ENCODE measurements at regions not wholly inside any gene's neighbourhood (a gene's known extent, or its start where the extent isn't known, plus 50 kb on each side); places are given as distances from the start of the nearest gene placed in this dataset.
"Not testable (repeated sequence)": the region's sequence is repeated elsewhere in the genome, so short reads cannot be mapped to it uniquely, and the experiment has no call there.

DNA sequence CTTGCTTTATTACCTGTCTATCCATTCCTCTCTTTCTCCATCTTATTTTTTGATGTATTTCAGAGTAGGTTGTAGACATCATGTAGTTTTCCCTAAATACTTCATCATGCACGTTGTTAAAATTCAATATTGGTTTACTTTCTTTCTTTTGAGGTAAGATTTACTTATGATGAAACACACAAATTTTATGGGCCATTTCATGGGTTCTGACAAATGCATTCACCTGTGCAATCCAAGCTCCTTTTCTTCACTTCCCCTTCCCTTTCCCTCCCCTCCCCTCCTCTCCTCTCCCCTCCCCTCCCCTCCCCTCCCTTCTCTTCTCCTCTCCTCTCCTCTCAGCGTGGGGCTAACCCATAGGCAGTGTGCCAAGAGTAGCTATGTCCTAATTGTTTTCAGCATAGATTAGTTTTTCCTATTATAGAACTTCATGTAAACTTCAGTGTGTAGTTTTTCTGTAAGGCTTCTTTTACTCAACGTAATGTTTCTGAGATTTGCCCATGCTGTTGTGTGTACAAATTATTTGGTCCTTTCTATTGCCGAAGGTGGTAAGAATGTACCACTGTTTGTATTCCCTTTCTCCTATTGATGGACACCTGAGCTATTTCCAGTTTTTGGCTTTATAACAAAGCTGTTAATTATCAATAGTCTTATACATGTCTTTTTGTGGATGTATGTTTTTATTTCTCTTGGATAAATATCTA lies 92.9 kb upstream of the CLINT1 start:
- no peak overlapping the region for H3K4me3 Mint-ChIP-seq
- TF ChIP-seq, protein P1, sequence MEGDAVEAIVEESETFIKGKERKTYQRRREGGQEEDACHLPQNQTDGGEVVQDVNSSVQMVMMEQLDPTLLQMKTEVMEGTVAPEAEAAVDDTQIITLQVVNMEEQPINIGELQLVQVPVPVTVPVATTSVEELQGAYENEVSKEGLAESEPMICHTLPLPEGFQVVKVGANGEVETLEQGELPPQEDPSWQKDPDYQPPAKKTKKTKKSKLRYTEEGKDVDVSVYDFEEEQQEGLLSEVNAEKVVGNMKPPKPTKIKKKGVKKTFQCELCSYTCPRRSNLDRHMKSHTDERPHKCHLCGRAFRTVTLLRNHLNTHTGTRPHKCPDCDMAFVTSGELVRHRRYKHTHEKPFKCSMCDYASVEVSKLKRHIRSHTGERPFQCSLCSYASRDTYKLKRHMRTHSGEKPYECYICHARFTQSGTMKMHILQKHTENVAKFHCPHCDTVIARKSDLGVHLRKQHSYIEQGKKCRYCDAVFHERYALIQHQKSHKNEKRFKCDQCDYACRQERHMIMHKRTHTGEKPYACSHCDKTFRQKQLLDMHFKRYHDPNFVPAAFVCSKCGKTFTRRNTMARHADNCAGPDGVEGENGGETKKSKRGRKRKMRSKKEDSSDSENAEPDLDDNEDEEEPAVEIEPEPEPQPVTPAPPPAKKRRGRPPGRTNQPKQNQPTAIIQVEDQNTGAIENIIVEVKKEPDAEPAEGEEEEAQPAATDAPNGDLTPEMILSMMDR (conservative IDR thresholded peaks at IDR 0.05) = no peak

DNA sequence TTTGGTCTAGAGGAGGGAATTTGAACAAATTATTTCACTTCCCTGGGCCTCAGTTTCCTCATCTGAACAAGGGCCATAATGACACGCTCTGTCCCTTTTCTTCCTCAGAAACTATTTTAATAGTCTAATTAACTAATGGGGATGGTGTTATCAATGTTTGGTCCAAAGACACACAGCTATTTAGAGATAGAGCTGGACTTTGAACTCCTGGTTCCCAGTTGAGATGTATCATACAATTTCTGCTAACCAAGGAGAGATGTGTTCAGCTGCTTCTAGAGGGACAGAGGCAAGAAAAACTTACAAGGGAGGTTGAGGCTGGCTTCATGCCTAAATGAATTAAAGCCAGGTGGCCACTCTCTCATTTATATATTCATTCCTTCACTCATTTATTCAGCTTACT lies 90.6 kb upstream of the CLINT1 start:
- Mint-ChIP-seq H3K4me1 (peaks cover 6% of the 10 kb centered on the region), H3K27ac (ENCODE audit: unreplicated experiment) (no peak overlapping the region), H3K9me3 (peaks cover 3% of the 10 kb centered on the region), H3K27me3 (ENCODE audit: low read depth) (peaks cover 38% of the 10 kb centered on the region), H3K36me3 (ENCODE audit: low read depth) (no peaks in the 10 kb centered on the region), H3K4me3 (no peak overlapping the region)
- TF ChIP-seq, protein P1 (conservative IDR thresholded peaks at IDR 0.05) = no peak
- no peak for DNase-seq (ENCODE audit: low read depth, low spot score)

More for the DNA sequence above, 92.9 kb upstream of the CLINT1 start:
- no peak for DNase-seq (ENCODE audit: low read depth, low spot score)
- H3K36me3 Mint-ChIP-seq (ENCODE audit: low read depth) = no peaks in the 10 kb centered on the region
- H3K4me1 Mint-ChIP-seq = peaks cover 16% of the 10 kb centered on the region
- H3K9me3 Mint-ChIP-seq = peaks cover 3% of the 10 kb centered on the region
- H3K27ac Mint-ChIP-seq (ENCODE audit: unreplicated experiment) = no peak overlapping the region
- H3K27me3 Mint-ChIP-seq (ENCODE audit: low read depth) = peaks cover 47% of the 10 kb centered on the region

DNA sequence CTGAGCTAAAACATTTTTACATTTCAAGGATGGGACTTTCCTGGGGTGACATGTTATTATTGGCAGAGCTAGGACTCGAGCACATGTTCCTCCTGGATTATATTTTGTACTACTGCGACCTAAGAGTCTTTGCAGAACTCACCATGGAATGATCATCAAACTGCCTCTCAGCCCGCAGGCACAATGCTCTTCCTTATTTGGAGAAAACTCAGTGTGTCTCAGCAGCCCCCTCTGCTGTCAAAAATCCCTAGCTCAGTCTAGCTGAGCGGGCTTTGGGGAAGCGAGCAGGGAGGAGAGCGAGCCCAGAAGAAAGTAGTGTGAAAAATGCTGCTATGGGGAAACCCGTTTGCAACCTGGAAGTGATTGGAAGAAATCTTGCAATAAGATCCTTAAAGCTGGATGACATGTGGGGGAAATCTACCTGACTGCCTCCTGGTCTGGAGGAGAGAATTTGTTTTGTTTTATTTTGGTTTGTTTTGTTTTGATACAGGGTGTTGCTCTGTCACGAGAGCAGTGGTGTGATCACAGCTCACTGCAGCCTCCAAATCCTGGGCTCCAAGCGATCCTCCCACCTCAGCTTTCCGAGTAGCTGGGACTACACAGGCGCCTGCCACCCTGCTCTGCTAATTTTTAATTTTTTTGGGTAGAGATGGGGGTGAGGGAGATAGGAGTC lies 89.9 kb upstream of the CLINT1 start:
- peak overlapping the region; percentile 18 for H3K4me3 Mint-ChIP-seq
- TF ChIP-seq, protein P1 (conservative IDR thresholded peaks at IDR 0.05) = peak; percentile 91
- H3K9me3 Mint-ChIP-seq = peaks cover 3% of the 10 kb centered on the region
- H3K4me1 Mint-ChIP-seq = peaks cover 6% of the 10 kb centered on the region
- peak; percentile 90 for DNase-seq (ENCODE audit: low read depth, low spot score)
- peaks cover 33% of the 10 kb centered on the region for H3K27me3 Mint-ChIP-seq (ENCODE audit: low read depth)
- no peaks in the 10 kb centered on the region for H3K36me3 Mint-ChIP-seq (ENCODE audit: low read depth)
- peak overlapping the region; percentile 3 for H3K27ac Mint-ChIP-seq (ENCODE audit: unreplicated experiment)

DNA sequence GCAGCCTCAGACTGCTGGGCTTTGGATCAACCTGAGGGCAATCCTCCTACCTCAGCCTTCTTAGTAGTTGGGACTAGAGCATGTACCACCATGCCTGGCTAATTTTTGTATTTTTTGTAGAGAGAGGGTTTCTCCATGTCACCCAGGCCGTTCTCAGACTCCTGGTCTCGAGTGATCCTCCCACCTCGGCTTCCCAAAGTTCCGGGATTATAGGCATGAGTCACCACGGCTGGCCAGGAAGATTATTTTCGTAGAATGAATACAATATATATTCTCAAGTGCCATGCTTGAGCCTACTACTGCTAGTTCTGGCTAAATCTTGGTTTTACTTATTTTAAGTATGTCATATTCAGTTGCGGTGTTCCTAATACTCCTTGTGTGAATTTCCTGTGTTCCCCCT lies 88.2 kb upstream of the CLINT1 start:
- H3K27ac Mint-ChIP-seq (ENCODE audit: unreplicated experiment) = no peak overlapping the region
- peaks cover 3% of the 10 kb centered on the region for H3K9me3 Mint-ChIP-seq
- TF ChIP-seq, protein P1 (conservative IDR thresholded peaks at IDR 0.05) = no peak
- H3K4me3 Mint-ChIP-seq = no peak overlapping the region
- peaks cover 6% of the 10 kb centered on the region for H3K4me1 Mint-ChIP-seq
- peaks cover 33% of the 10 kb centered on the region for H3K27me3 Mint-ChIP-seq (ENCODE audit: low read depth)
- no peak for DNase-seq (ENCODE audit: low read depth, low spot score)
- H3K36me3 Mint-ChIP-seq (ENCODE audit: low read depth) = no peaks in the 10 kb centered on the region

DNA sequence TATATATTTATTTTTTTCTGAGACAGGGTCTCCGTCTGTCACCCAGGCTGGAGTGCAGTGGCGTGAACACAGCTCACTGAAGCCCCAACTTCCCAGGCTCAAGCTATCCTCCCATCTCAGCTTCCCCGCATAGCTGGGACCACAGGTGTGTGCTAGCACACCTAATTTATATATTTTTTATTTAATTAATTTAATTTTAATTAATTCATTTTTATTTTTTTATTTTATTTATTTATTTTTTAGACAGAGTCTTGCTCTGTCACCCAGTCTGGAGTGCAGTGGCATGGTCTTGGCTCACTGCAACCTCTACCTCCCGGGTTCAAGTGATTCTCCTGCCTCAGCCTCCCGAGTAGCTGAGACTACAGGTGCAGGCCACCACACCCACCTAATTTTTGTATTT lies 86.9 kb upstream of the CLINT1 start:
- H3K27ac Mint-ChIP-seq (ENCODE audit: unreplicated experiment) = not testable (repeated sequence)

DNA sequence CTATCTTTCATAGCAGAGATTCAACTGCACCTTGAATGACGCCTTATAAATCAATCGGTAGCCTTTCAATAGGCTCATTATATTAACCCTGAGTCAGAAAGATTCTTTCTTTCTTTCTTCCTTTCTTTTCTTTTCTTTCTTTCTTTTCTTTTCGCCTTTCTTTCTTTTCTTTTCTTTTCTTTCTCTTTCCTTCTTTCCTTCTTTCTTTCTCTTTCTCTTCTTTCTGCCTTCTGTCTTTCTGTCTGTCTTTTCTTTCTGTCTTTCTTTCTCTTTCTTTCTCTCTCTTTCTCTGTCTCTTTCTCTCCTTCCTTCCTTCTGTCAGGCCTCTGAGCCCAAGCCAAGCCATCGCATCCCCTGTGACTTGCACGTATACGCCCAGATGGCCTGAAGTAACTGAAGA lies 86.0 kb upstream of the CLINT1 start:
- Mint-ChIP-seq H3K4me1 (peaks cover 6% of the 10 kb centered on the region), H3K27ac (ENCODE audit: unreplicated experiment) (peak overlapping the region; percentile 68), H3K27me3 (ENCODE audit: low read depth) (peaks cover 24% of the 10 kb centered on the region), H3K4me3 (no peak overlapping the region), H3K9me3 (no peaks in the 10 kb centered on the region), H3K36me3 (ENCODE audit: low read depth) (no peaks in the 10 kb centered on the region)
- DNase-seq (ENCODE audit: low read depth, low spot score) = no peak
- TF ChIP-seq, protein P1 (conservative IDR thresholded peaks at IDR 0.05) = no peak

More for the DNA sequence above, 86.9 kb upstream of the CLINT1 start:
- not testable (repeated sequence) for H3K36me3 Mint-ChIP-seq (ENCODE audit: low read depth); DNase-seq (ENCODE audit: low read depth, low spot score); H3K4me1 Mint-ChIP-seq; H3K4me3 Mint-ChIP-seq; H3K9me3 Mint-ChIP-seq
- H3K27me3 Mint-ChIP-seq (ENCODE audit: low read depth) = peaks cover 24% of the 10 kb centered on the region

Data from neural crest cell (in vitro differentiated cells).